Left lung (tissue), 4 donors: ENCODE measurements at regions not wholly inside any gene's neighbourhood (a gene's known extent, or its start where the extent isn't known, plus 50 kb on each side); places are given as distances from the start of the nearest gene placed in this dataset.

Experiments used
- ATAC-seq: fragments of 200-7000 bp; cut with Tn5 transposase; one replicate; pipeline ENCODE4 v1.9.1; 2020; ENCODE audit warnings: moderate library complexity
- DNase-seq, 4 donors: peaks; one replicate each; pipeline ENCODE4 v3.0.0-alpha.2; 2013 to 2020
- H3K27ac ChIP-seq, 2 donors: fragments of 200-600 bp; sonication (generic) in 1 of 2; one replicate each; pipeline versions ENCODE4 v1.5.0 to v1.8.0; 2020 to 2021
- H3K27me3 ChIP-seq, 2 donors: fragments of 200-600 bp; sonication (generic) in 1 of 2; one replicate each; pipeline versions ENCODE4 v1.5.0 to v1.8.0; 2020 to 2021
- H3K36me3 ChIP-seq, 2 donors: fragments of 200-600 bp; sonication (generic) in 1 of 2; one replicate each; pipeline versions ENCODE4 v1.5.0 to v1.8.0; 2020 to 2021
- H3K4me1 ChIP-seq, 2 donors: fragments of 200-600 bp; one replicate each; pipeline ENCODE4 v1.8.0; 2021
- H3K4me3 ChIP-seq, 2 donors: fragments of 200-600 bp; sonication (generic) in 1 of 2; one replicate each; pipeline versions ENCODE4 v1.5.0 to v1.8.0; 2020 to 2021; ENCODE audit warnings: mild to moderate bottlenecking in 1 of 2
- H3K9me3 ChIP-seq, 2 donors: fragments of 200-600 bp; sonication (generic) in 1 of 2; one replicate each; pipeline versions ENCODE4 v1.5.0 to v1.8.0; 2020 to 2021
- intact Hi-C, 2 donors: fragments of 100-400 bp; cut with DNase I; formaldehyde crosslinking; loops; one replicate each; pipeline versions ENCODE4 v1.11.2 to v1.14.2; 2022
- TF ChIP-seq, protein P1 (sequence below), 2 donors: fragments of 200-600 bp; sonication (generic) in 1 of 2; IDR thresholded peaks; one replicate each; pipeline versions ENCODE4 v1.5.0 to v1.8.0; 2021; ENCODE audit warnings: antibody characterized with exemption in 2 of 2
- donor health status: DM: no; HTN: yes; CAD: no.
- donor health status: DM: no; HTN: no; CAD: no.

DNA sequence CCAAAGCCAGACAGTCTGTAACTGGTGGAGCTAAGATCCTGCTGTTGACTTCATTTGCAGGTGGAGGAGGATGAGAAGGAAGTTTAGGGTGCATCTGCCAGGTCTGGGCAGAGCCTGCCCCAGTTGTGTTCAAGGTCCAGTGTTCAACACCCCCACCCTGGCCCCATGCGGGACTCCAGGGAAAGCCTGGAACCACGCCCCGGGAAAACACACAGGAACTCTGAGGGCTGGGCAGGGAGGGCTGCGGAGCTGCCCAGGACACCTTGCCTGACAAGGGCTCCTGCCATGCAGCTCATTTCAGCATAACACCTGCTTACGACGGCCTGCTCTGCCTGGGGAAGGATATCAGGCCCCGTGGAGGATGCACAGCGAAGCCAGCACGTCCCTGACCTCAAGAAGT lies 286.3 kb downstream of the XXYLT1 start:
- Histone ChIP-seq H3K27me3 (no peaks in the 10 kb centered on the region), H3K27ac (no peak overlapping the region), H3K36me3 (no peaks in the 10 kb centered on the region), H3K4me1 (peaks cover 4 to 25% of the 10 kb centered on the region in 2 donors), H3K9me3 (peaks cover 0 to 5% of the 10 kb centered on the region in 2 donors), H3K4me3 (peak overlapping the region in 1 of 2 donors; percentile 8)
- TF ChIP-seq, protein P1, sequence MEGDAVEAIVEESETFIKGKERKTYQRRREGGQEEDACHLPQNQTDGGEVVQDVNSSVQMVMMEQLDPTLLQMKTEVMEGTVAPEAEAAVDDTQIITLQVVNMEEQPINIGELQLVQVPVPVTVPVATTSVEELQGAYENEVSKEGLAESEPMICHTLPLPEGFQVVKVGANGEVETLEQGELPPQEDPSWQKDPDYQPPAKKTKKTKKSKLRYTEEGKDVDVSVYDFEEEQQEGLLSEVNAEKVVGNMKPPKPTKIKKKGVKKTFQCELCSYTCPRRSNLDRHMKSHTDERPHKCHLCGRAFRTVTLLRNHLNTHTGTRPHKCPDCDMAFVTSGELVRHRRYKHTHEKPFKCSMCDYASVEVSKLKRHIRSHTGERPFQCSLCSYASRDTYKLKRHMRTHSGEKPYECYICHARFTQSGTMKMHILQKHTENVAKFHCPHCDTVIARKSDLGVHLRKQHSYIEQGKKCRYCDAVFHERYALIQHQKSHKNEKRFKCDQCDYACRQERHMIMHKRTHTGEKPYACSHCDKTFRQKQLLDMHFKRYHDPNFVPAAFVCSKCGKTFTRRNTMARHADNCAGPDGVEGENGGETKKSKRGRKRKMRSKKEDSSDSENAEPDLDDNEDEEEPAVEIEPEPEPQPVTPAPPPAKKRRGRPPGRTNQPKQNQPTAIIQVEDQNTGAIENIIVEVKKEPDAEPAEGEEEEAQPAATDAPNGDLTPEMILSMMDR (IDR thresholded peaks at IDR 0.05): no peak
- DNase-seq (no peak), ATAC-seq (no peak)
- intact Hi-C loops: no loop called here

DNA sequence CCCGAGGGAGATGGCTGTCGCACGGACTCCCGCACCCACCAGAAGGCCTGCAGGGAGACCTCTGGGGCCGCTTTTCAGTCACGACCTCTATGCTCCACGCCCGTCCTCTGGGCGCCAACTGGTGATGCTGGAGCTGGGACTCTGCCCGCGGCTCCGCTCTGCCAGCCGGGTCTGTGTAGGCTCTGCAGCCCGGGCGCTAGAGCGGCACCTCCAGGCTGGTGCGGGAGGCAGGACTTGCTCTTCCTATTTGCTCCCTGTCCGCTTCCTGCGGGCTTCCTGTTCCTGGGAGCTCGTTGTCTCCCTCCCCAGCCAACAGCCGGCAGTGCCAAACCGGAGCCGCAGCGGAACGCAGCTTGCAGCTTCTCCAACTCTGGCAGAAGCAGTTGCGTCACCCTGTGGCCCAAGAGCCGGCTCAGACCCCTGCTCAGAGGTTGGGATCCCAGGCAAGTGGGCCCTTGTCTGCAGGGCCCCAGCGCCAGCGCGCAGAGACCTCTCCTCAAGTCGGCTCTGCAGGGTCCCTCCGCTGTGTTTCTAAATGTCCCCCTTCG lies 285.9 kb downstream of the XXYLT1 start:
- Histone ChIP-seq H3K27ac (peak overlapping the region in 1 of 2 donors; percentile 42), H3K27me3 (no peaks in the 10 kb centered on the region), H3K4me3 (peak overlapping the region in 1 of 2 donors; percentile 8), H3K4me1 (peaks cover 4 to 25% of the 10 kb centered on the region in 2 donors), H3K36me3 (no peaks in the 10 kb centered on the region), H3K9me3 (peaks cover 0 to 5% of the 10 kb centered on the region in 2 donors)
- DNase-seq (peak; percentile 57 to 91 (median 80)), ATAC-seq (peak; percentile 95)
- intact Hi-C loops: no loop called here
- TF ChIP-seq, protein P1 (IDR thresholded peaks at IDR 0.05): no peak

DNA sequence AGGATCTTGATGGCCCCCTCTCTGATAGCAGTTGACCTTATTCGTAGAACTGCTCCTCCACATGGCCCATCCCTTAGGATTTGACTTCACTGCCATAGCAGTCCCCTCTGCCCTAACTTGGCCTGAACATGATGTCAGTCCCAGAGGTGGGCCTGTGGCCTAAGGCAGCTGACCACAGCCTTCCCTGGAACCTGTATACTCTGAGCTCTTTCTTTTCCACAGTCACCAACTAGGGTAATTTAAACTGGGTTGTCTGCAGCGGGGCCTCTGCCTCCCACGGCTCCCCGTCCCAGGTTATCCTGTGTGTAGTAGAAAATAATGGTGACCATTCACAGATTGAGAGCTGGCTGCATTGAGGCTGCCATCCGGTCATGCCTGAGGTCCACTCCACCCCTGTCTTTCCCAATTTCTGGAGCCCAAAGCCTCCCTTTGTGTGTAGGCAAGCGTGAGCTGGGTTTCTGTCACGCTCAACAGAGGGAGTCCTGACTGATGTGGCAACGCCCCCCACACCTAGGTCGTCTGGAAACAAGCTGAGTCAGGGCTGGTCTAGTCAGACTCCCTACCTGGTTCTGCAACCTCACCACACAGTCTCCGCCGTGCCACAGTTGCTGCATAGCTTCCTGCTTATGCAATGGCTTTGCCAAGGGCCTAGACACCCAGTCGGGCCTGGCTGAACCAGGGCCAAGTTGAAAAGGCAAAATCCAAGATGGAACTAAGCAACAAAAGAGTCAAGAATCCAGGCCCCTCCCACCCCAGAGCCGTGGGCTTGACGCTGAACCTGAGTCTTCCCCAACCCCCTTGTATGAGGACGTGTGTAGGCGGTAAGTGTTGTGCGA lies 284.5 kb downstream of the XXYLT1 start:
- no peak overlapping the region for H3K4me3 ChIP-seq
- no peaks in the 10 kb centered on the region for H3K27me3 ChIP-seq
- DNase-seq (peak in 2 of 4 donors; percentile 52 to 89), ATAC-seq (no peak)
- peaks cover 4 to 25% of the 10 kb centered on the region in 2 donors for H3K4me1 ChIP-seq
- no peaks in the 10 kb centered on the region for H3K36me3 ChIP-seq
- intact Hi-C loops: no loop called here
- H3K9me3 ChIP-seq: peaks cover 0 to 5% of the 10 kb centered on the region in 2 donors
- no peak overlapping the region for H3K27ac ChIP-seq
- TF ChIP-seq, protein P1 (IDR thresholded peaks at IDR 0.05): no peak

DNA sequence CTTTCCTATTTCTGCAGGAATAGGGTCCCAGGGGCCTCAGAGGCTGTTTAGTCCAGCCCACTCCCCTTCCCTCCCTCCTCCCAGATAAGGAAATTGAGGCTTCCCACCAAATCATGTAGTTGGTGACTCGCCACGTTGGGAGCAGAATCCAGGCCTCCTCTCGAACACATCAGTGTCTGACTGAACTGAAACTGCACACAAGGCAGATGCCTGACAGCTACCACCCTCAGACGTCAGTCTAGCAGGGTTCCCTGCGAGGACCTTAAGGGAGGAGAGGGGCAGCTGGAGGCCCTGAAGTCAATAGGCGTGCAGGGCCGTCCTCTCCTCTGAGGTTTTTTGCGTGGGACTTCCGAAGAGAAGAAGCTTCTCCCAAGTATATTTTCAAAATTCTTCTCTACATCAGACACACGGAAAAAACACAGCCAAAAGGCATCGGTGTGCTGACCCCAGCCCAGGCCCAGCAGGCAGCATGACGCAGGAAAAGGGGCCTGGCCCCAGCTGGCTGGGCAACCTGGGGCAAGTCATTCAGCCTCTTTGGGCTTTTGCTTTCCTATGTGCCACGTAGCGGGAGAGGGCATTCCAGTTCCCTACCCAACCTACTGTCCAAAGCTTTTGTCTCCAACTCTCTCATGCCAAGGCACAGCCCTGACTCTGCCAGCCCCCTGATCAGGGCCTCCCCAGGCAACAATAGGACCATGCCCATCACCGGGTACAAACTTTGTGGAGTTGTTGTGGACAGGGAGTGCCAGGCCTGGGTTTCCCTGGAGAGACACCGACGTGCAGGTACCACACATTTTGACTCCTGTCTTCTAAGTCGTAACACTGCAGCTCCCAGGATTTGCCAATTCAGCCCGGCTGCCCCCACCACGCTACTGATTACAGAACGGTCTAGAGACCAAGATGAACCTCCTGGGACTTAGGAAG lies 283.1 kb downstream of the XXYLT1 start:
- intact Hi-C loops: no loop called here
- H3K27ac ChIP-seq: no peak overlapping the region
- H3K9me3 ChIP-seq: no peaks in the 10 kb centered on the region
- peaks cover 4 to 25% of the 10 kb centered on the region in 2 donors for H3K4me1 ChIP-seq
- TF ChIP-seq, protein P1 (IDR thresholded peaks at IDR 0.05): no peak
- no peaks in the 10 kb centered on the region for H3K36me3 ChIP-seq
- ATAC-seq: no peak
- no peak for DNase-seq
- no peak overlapping the region for H3K4me3 ChIP-seq
- H3K27me3 ChIP-seq: no peaks in the 10 kb centered on the region
